ENCODE measurements at regions not wholly inside any gene's neighbourhood (a gene's known extent, or its start where the extent isn't known, plus 50 kb on each side); places are given as distances from the start of the nearest gene placed in this dataset.
"Not testable (repeated sequence)": the region's sequence is repeated elsewhere in the genome, so short reads cannot be mapped to it uniquely, and the experiment has no call there.

DNA sequence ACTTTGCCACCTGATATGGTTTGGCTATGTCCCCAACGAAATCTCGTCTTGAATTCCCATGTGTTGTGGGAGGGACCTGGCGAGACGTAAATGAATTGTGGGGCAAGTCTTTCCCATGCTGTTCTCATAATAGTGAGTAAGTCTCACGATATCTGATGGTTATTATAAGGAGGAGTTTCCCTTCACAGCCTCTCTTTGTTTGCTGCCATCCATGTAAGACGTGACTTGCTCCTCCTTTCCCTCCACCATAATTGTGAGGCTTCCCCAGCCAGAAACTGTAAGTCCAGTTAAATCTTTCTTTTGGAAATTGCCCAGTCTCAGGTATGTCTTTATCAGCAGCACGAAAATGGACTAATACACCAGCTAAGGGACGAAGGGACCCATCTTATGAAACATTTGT is 1303.3 kb downstream of the SUCLG1 start:
- no peak for ATAC-seq
- DNase-seq, result no peak

DNA sequence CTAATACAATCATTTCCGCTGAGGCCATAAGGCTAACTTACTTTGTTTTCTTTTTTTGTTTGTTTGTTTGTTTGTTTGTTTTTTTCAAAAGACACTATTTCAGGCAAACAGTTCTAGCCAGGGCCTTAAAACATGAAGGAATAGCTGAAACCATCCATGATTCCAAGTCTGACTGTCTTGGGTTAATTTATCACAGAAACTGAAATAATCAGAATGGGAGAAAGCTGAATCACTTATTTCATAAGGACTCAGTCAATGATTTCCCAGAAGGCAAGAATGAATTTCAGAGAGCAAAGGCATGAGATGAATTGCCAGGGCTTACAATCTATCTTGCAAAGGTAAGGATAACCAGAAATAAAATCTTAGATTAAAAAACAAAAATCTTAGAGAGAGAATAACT is 1315.1 kb downstream of the SUCLG1 start:
- ATAC-seq (no peak), DNase-seq (no peak)

DNA sequence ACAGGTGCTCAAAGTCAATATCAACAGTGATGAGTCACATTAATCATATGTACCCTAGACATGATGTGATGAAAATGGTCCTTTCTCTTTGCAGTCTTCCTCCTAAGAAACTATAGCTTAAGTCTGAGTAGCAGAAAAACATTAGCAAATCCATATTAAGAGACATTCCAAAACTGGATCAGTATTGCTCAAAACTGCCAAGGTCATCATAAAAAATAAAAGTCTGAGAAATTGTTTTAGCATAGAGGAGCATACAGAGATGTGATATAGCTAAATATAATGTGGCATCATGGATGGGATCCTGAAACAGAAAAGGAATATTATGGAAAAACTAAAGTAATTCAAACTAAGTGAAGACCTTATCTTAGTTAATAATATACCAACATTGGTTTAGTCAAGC is 1316.1 kb downstream of the SUCLG1 start:
- DNase-seq, result no peak

GRCh38 chr2:83115606-83116005 is 1343.5 kb downstream of the SUCLG1 start:
- no peak for ATAC-seq
- DNase-seq, result no peak

More for the DNA sequence above, 1316.1 kb downstream of the SUCLG1 start:
- no peak for ATAC-seq

DNA sequence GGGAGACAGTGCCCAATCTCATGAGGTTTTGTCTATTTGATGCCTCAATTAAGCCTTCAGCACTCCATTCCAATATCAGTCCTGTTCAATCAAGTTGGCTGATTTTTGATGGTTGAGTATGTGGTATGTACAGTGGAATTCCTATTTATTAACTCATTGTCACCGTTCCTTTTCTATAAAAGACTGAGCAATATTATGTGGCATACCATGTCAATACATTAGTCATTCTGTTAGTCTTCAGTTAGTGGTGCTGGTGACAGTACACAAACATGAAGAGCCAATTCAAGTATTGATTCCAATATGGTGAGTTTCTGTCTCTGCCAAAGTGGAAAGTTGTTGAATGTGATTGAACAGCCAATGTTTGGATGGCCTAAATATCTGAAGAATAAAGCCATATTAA is 1343.9 kb downstream of the SUCLG1 start:
- no peak for DNase-seq
- no peak for ATAC-seq

GRCh38 chr2:83113953-83114352 is 1345.1 kb downstream of the SUCLG1 start:
- ATAC-seq, result no peak

DNA sequence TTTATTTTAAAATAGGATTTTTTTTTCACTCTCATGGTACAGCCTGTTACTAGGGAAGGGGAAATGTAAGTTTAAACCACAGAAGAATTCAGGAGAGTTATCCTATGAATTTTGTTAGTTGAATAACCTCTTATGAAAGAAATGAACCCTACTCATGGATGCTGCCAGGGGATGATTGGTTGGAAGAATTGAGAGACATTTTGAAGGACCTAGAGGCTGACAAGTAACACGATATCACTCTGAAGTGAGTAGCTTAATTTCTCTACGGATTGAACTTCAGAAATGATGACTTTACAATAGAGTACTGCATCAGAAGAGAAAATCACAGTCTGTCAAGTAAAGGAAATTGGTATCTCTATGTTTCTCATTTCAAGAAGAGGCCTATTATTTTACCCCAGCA is 1346.2 kb downstream of the SUCLG1 start:
- DNase-seq, result no peak

More at GRCh38 chr2:83113953-83114352, 1345.1 kb downstream of the SUCLG1 start:
- no peak for DNase-seq

GRCh38 chr2:83109284-83109683 is 1349.8 kb downstream of the SUCLG1 start:
- no peak for ATAC-seq

More for the DNA sequence above, 1346.2 kb downstream of the SUCLG1 start:
- no peak for ATAC-seq

GRCh38 chr2:83106853-83107252 is 1352.2 kb downstream of the SUCLG1 start:
- no peak for ATAC-seq
- no peak for DNase-seq

More at GRCh38 chr2:83109284-83109683, 1349.8 kb downstream of the SUCLG1 start:
- no peak for DNase-seq

DNA sequence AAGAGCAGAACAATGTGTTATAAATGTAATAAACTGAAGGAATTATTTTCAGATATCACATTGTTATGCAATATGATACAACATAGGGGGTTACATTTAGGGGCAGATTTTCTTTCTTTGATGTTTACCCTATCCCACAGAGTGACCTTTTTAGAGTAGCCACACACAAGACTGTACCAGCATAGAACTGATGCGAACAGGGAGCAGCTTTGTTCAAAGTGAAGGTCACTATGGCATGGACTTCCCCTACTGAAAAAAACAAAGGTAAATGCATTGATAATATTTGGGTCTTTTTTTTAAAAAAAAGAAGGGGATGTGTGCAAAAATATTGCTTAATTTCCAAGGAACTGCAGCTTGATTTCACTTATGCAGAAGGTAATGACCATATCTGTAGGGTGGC is 1354.9 kb downstream of the SUCLG1 start:
- ATAC-seq (no peak), DNase-seq (no peak)

GRCh38 chr2:83103613-83104012 is 1355.5 kb downstream of the SUCLG1 start:
- no peak for ATAC-seq

GRCh38 chr2:83089051-83089450 is 1370.0 kb downstream of the SUCLG1 start:
- DNase-seq, ATAC-seq: not testable (repeated sequence)

More at GRCh38 chr2:83103613-83104012, 1355.5 kb downstream of the SUCLG1 start:
- no peak for DNase-seq

- no peak for ATAC-seq
- DNase-seq, result no peak
Measured at GRCh38 chr2:83085869-83086268, 1373.2 kb downstream of the SUCLG1 start.

GRCh38 chr2:83081826-83082690 is 1377.0 kb downstream of the SUCLG1 start:
- ATAC-seq, result no peak
- DNase-seq, result no peak

- ATAC-seq (no peak), DNase-seq (no peak)
Measured at GRCh38 chr2:83079007-83079406, 1380.1 kb downstream of the SUCLG1 start.

DNA sequence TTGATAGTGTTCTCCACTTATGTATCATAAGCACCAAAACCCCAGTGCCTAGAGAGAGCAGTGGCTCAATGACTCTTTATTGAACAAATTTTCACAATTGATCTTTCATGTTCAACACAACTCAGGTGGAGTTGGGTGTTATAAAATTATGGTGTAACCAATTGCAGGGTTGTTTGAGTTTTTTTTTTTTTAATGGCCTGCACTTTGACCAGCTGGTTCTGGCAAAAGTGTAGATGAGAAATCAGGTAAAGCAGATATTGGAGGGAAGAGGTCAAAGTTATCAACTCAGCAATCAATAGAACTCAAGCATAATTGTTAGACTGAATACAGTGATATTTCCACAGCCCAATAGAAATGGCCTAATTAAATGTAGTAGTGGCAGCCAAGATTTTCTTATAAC is 1386.3 kb downstream of the SUCLG1 start:
- DNase-seq, result no peak
- no peak for ATAC-seq

- DNase-seq, result no peak
- ATAC-seq, result no peak
Measured at GRCh38 chr2:83071914-83072313, 1387.2 kb downstream of the SUCLG1 start.

DNA sequence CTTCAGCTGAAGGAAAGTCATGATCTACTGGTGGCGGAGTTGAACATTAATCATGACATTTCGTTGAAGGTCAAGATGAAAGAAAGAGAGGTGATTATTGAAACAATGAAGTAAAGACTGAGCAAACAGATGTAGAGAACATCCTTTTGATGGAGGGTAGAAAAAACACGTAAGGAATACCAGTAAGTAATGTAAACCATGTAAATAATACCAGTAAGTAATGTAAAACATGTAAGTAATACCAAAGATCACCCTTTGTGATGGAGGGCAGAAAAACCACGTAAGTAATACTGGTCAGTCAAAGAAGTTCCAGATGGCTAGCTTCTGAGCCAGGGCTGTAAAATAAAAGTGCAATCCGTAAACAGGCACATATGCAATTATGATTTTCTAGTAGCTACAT is 1387.7 kb downstream of the SUCLG1 start:
- ATAC-seq (no peak), DNase-seq (no peak)

- ATAC-seq, result no peak
- DNase-seq, result no peak
Measured at GRCh38 chr2:83069724-83070123, 1389.4 kb downstream of the SUCLG1 start.

GRCh38 chr2:83068714-83069113 is 1390.4 kb downstream of the SUCLG1 start:
- ATAC-seq (no peak), DNase-seq (no peak)

DNA sequence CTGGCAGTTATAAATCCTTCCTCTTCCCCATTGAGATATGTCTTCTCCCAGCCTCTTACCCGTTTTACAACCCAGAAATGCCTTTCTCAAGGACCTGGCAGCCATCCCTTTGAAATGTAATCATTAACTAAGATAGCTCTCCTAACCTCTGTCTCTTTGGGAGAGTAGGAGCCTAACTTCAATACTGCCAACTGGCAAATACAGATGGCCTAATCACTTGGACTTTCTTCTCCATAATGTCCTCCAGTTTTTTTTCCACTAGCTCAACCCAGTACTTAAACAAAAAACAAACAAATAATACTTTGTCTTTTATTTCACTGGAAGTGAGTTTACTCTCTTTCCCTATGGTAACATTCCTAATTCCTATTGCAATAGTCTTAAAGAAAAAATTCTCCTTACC is 1391.1 kb downstream of the SUCLG1 start:
- ATAC-seq (no peak), DNase-seq (no peak)

DNA sequence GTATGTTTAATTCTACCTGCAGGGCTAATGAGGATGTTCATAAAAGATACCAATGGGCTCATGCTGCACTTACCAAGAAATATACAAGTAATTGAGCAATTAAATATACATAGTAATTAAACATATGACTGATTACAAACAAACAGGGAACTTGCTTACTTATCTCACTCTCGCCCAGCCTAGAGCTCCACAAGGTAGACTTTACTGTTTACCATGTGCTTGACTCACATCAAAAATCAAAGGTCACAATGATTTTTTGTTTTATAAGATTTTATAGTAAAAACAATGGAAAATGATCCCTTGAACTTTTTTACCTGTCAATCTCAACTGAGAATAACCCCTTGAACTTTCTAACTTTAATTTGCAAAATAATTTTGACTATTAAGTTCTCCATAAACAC is 1395.1 kb downstream of the SUCLG1 start:
- no peak for ATAC-seq
- DNase-seq, result no peak

DNA sequence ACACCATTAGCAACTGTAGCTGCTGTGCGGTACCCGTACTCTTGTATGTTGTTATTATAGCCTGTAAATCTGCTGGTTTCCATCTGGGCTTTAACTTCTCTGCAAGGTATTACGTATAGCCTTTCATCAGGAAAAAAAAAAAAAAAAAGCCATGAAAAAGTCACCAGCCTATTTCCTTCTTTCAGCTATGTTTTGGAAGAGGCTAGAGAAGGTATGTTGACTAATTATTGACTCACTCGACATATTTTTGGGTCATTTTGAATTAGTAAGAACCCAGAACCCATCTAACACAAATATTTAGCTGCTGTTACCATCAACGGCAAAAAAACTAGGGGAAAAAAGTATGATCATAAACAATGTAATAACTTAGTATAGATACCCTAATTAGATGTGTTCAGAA is 1395.6 kb downstream of the SUCLG1 start:
- no peak for DNase-seq
- no peak for ATAC-seq

- no peak for DNase-seq
- ATAC-seq, result no peak
Measured at GRCh38 chr2:83058683-83059082, 1400.4 kb downstream of the SUCLG1 start.

All from stimulated activated naive CD8-positive, alpha-beta T cell treated with anti-CD3 and anti-CD28 coated beads, Interleukin-15, Interleukin-2, amounts not matched to agents 100 U/mL and 50 U/mL, for 24 hours (primary cell).